ENCODE measurements at regions not wholly inside any gene's neighbourhood (a gene's known extent, or its start where the extent isn't known, plus 50 kb on each side); places are given as distances from the start of the nearest gene placed in this dataset.

- DNase-seq (ENCODE audit: low spot score in 2 of 2) (no peak), ATAC-seq (no peak)
- Mint-ChIP-seq H3K9me3 (peaks cover 11 to 17% of the 10 kb centered on the region in 2 donors), H3K36me3 (peaks cover 0 to 9% of the 10 kb centered on the region in 2 donors), H3K27ac (no peak overlapping the region)
Measured at GRCh38 chr6:9985481-9985880, 429.4 kb downstream of the TFAP2A start.

GRCh38 chr6:9984607-9985006 lies 430.3 kb downstream of the TFAP2A start:
- ATAC-seq (no peak), DNase-seq (ENCODE audit: low spot score in 2 of 2) (no peak)
- H3K9me3 Mint-ChIP-seq = peaks cover 11 to 13% of the 10 kb centered on the region in 2 donors
- peaks cover 0 to 9% of the 10 kb centered on the region in 2 donors for H3K36me3 Mint-ChIP-seq
- no peak overlapping the region for H3K27ac Mint-ChIP-seq

- Mint-ChIP-seq H3K27ac (no peak overlapping the region), H3K9me3 (peaks cover 10 to 11% of the 10 kb centered on the region in 2 donors), H3K36me3 (peaks cover 0 to 9% of the 10 kb centered on the region in 2 donors)
- ATAC-seq (no peak), DNase-seq (ENCODE audit: low spot score in 2 of 2) (no peak)
Measured at GRCh38 chr6:9983168-9983567, 431.7 kb downstream of the TFAP2A start.

GRCh38 chr6:9982215-9982614 lies 432.7 kb downstream of the TFAP2A start:
- no peak for DNase-seq (ENCODE audit: low spot score in 2 of 2)
- no peak overlapping the region for H3K27ac Mint-ChIP-seq
- peaks cover 10 to 11% of the 10 kb centered on the region in 2 donors for H3K9me3 Mint-ChIP-seq

GRCh38 chr6:9979996-9980395 lies 434.9 kb downstream of the TFAP2A start:
- no peak for ATAC-seq
- Mint-ChIP-seq H3K27ac (no peak overlapping the region), H3K9me3 (peaks cover 10 to 13% of the 10 kb centered on the region in 2 donors), H3K36me3 (peaks cover 0 to 9% of the 10 kb centered on the region in 2 donors)
- DNase-seq (ENCODE audit: low spot score in 2 of 2) = no peak

More at GRCh38 chr6:9982215-9982614, 432.7 kb downstream of the TFAP2A start:
- ATAC-seq = no peak
- H3K36me3 Mint-ChIP-seq = peaks cover 0 to 9% of the 10 kb centered on the region in 2 donors

- Mint-ChIP-seq H3K9me3 (peaks cover 0 to 6% of the 10 kb centered on the region in 2 donors), H3K36me3 (peaks cover 0 to 4% of the 10 kb centered on the region in 2 donors), H3K27ac (no peak overlapping the region)
- no peak for DNase-seq (ENCODE audit: low spot score in 2 of 2)
- no peak for ATAC-seq
Measured at GRCh38 chr6:9978480-9978879, 436.4 kb downstream of the TFAP2A start.

GRCh38 chr6:9977411-9977810 lies 437.5 kb downstream of the TFAP2A start:
- H3K9me3 Mint-ChIP-seq = peaks cover 0 to 6% of the 10 kb centered on the region in 2 donors
- ATAC-seq (no peak), DNase-seq (ENCODE audit: low spot score in 2 of 2) (no peak)
- no peak overlapping the region for H3K27ac Mint-ChIP-seq
- H3K36me3 Mint-ChIP-seq = peaks cover 0 to 4% of the 10 kb centered on the region in 2 donors

GRCh38 chr6:9961646-9962045 lies 453.2 kb downstream of the TFAP2A start:
- peaks cover 9 to 12% of the 10 kb centered on the region in 2 donors for H3K9me3 Mint-ChIP-seq
- DNase-seq (ENCODE audit: low spot score in 2 of 2) = no peak

GRCh38 chr6:9957215-9957759 lies 457.6 kb downstream of the TFAP2A start:
- DNase-seq (ENCODE audit: low spot score in 2 of 2) (no peak), ATAC-seq (no peak)
- Mint-ChIP-seq H3K9me3 (peaks cover 6 to 10% of the 10 kb centered on the region in 2 donors), H3K36me3 (peaks cover 0 to 4% of the 10 kb centered on the region in 2 donors), H3K27ac (no peak overlapping the region)

More at GRCh38 chr6:9961646-9962045, 453.2 kb downstream of the TFAP2A start:
- H3K36me3 Mint-ChIP-seq = no peaks in the 10 kb centered on the region
- no peak for ATAC-seq
- H3K27ac Mint-ChIP-seq = no peak overlapping the region

- Mint-ChIP-seq H3K9me3 (peaks cover 8 to 20% of the 10 kb centered on the region in 2 donors), H3K27ac (no peak overlapping the region), H3K36me3 (no peaks in the 10 kb centered on the region)
- no peak for ATAC-seq
- DNase-seq (ENCODE audit: low spot score in 2 of 2) = no peak
Measured at GRCh38 chr6:9948678-9949077, 466.2 kb downstream of the TFAP2A start.

GRCh38 chr6:9943986-9944385 lies 470.9 kb downstream of the TFAP2A start:
- ATAC-seq (no peak), DNase-seq (ENCODE audit: low spot score in 2 of 2) (no peak)
- Mint-ChIP-seq H3K9me3 (peaks cover 16 to 26% of the 10 kb centered on the region in 2 donors), H3K36me3 (no peaks in the 10 kb centered on the region), H3K27ac (no peak overlapping the region)

- DNase-seq (ENCODE audit: low spot score in 2 of 2) = no peak
- H3K9me3 Mint-ChIP-seq = peaks cover 16 to 20% of the 10 kb centered on the region in 2 donors
- no peaks in the 10 kb centered on the region for H3K36me3 Mint-ChIP-seq
- H3K27ac Mint-ChIP-seq = no peak overlapping the region
- no peak for ATAC-seq
Measured at GRCh38 chr6:9943026-9943425, 471.8 kb downstream of the TFAP2A start.

GRCh38 chr6:9942131-9942530 lies 472.7 kb downstream of the TFAP2A start:
- no peak for DNase-seq (ENCODE audit: low spot score in 2 of 2)
- no peaks in the 10 kb centered on the region for H3K36me3 Mint-ChIP-seq
- H3K27ac Mint-ChIP-seq = no peak overlapping the region
- peaks cover 11 to 12% of the 10 kb centered on the region in 2 donors for H3K9me3 Mint-ChIP-seq
- ATAC-seq = no peak

- no peak for ATAC-seq
- DNase-seq (ENCODE audit: low spot score in 2 of 2) = no peak
- Mint-ChIP-seq H3K27ac (no peak overlapping the region), H3K9me3 (peaks cover 6 to 12% of the 10 kb centered on the region in 2 donors), H3K36me3 (no peaks in the 10 kb centered on the region)
Measured at GRCh38 chr6:9938801-9939200, 476.1 kb downstream of the TFAP2A start.

GRCh38 chr6:9937031-9937763 lies 477.7 kb downstream of the TFAP2A start:
- no peak for ATAC-seq
- Mint-ChIP-seq H3K36me3 (no peaks in the 10 kb centered on the region), H3K9me3 (peaks cover 6 to 12% of the 10 kb centered on the region in 2 donors), H3K27ac (no peak overlapping the region)
- DNase-seq (ENCODE audit: low spot score in 2 of 2) = no peak

GRCh38 chr6:9936551-9936950 lies 478.3 kb downstream of the TFAP2A start:
- Mint-ChIP-seq H3K27ac (no peak overlapping the region), H3K36me3 (no peaks in the 10 kb centered on the region), H3K9me3 (peaks cover 3 to 9% of the 10 kb centered on the region in 2 donors)
- DNase-seq (ENCODE audit: low spot score in 2 of 2) (no peak), ATAC-seq (no peak)

GRCh38 chr6:9933677-9934076 lies 481.2 kb downstream of the TFAP2A start:
- no peak for DNase-seq (ENCODE audit: low spot score in 2 of 2)
- no peak for ATAC-seq
- Mint-ChIP-seq H3K9me3 (peaks cover 0 to 9% of the 10 kb centered on the region in 2 donors), H3K36me3 (no peaks in the 10 kb centered on the region), H3K27ac (no peak overlapping the region)

- no peak for ATAC-seq
Measured at GRCh38 chr6:9927275-9927674, 487.6 kb downstream of the TFAP2A start.

More at GRCh38 chr6:9927275-9927674, 487.6 kb downstream of the TFAP2A start:
- DNase-seq (ENCODE audit: low spot score in 2 of 2) = no peak
- peaks cover 4 to 16% of the 10 kb centered on the region in 2 donors for H3K9me3 Mint-ChIP-seq
- no peak overlapping the region for H3K27ac Mint-ChIP-seq
- H3K36me3 Mint-ChIP-seq = no peaks in the 10 kb centered on the region

All from activated naive CD4-positive, alpha-beta T cell treated with anti-CD3 and anti-CD28 coated beads, Interleukin-2, amount 50 U/mL, for 72 hours (primary cell).